DOHH2 (cell line): ENCODE measurements at regions not wholly inside any gene's neighbourhood (a gene's known extent, or its start where the extent isn't known, plus 50 kb on each side); places are given as distances from the start of the nearest gene placed in this dataset.

Source experiments
- EZH2phosphoT487 ChIP-seq: fragments of 200-600 bp; sonication (generic); IDR thresholded peaks from 2 replicates; pipeline ENCODE4 v1.6.1; 2017; ENCODE audit warnings: borderline replicate concordance, mild to moderate bottlenecking, antibody characterized with exemption, low read length, moderate library complexity, mixed read lengths
- TF ChIP-seq, protein P1 (sequence below): fragments of 200-600 bp; sonication (generic); IDR thresholded peaks from one replicate; pipeline ENCODE4 v1.5.1; 2014; ENCODE audit warnings: antibody characterized with exemption, mild to moderate bottlenecking, low read depth, low read length; ENCODE audit not compliant: poor library complexity, severe bottlenecking

DNA sequence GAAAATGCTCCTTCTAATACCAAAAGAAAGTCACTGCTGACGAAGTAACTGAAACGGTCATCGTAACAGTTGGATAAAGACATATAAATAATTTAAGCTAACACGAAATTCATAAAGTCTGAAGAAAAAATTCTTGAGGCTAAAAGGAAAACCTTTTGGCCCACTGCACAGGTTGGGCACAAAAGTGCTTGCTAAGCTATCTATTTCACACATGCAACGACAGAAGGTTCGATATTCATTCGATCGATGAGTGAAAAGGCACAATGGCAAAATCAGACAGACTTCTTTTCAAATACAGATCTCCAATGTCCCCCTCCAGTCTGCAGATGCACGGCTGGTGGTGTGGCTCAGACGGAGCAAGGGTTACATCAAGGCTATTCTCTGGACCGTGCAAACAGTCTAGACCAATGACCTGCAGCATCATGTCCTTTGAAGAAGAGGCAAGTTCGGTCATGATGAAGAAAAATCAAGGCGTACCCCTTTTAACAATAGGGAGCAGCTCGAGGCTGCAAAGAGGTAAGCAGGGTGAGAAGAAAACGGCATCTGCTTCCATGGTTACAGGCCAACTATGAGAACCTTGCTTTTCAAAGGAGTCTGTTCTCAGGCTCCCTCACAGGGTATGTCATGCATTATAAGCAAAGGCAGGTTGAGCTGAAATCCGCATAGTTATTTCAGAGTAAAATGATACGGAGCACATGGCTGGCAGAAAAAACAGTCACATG is 579.6 kb downstream of the USP25 start:
- TF ChIP-seq, protein P1, sequence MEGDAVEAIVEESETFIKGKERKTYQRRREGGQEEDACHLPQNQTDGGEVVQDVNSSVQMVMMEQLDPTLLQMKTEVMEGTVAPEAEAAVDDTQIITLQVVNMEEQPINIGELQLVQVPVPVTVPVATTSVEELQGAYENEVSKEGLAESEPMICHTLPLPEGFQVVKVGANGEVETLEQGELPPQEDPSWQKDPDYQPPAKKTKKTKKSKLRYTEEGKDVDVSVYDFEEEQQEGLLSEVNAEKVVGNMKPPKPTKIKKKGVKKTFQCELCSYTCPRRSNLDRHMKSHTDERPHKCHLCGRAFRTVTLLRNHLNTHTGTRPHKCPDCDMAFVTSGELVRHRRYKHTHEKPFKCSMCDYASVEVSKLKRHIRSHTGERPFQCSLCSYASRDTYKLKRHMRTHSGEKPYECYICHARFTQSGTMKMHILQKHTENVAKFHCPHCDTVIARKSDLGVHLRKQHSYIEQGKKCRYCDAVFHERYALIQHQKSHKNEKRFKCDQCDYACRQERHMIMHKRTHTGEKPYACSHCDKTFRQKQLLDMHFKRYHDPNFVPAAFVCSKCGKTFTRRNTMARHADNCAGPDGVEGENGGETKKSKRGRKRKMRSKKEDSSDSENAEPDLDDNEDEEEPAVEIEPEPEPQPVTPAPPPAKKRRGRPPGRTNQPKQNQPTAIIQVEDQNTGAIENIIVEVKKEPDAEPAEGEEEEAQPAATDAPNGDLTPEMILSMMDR, result no peak
- TF ChIP-seq EZH2phosphoT487, result no peak
